ENCODE measurements at regions not wholly inside any gene's neighbourhood (a gene's known extent, or its start where the extent isn't known, plus 50 kb on each side); places are given as distances from the start of the nearest gene placed in this dataset.
"Not testable (repeated sequence)": the region's sequence is repeated elsewhere in the genome, so short reads cannot be mapped to it uniquely, and the experiment has no call there.

DNA sequence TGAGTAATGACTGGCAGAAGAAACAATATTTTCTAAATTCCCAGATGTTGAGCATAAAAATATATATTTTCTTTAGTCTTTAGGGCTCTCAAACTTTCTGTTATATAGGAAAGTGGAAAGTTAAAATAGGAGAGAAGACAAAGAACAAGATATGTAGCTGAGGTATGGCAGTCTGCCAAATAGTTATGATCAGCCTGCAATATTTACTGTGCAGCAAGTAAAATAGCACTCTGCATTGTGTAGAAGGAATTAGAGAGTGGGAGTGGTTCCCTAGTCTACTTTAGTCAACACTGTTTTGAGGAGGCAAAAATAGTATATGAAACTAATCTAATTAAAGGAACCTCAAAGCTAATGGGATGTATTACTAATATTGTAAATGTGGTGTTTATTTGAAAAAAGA, 978.1 kb upstream of the ALCAM start:
- Mint-ChIP-seq H3K9me3 (peaks cover 5% of the 10 kb centered on the region), H3K36me3 (no peaks in the 10 kb centered on the region), H3K27me3 (no peaks in the 10 kb centered on the region), H3K4me3 (no peak overlapping the region), H3K27ac (no peak overlapping the region), H3K4me1 (no peaks in the 10 kb centered on the region)
- DNase-seq: no peak

DNA sequence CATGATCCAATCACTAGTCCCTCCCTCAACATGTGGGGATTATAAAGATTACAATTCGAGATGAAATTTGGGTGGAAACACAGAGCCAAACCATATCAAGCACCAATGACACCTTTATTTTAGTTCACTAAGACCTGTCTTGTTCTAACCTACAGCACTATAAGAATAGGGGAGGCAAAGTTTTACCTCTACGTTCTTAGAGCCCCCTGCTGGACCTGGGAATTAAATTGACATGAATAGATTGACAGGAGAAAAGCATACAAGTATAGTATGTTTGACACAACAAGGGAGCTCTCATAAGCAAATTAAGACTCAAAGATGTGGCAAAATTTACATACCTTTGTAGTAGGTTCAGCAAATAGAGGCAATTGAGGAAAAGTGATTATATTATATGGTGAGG, 974.4 kb upstream of the ALCAM start:
- Mint-ChIP-seq H3K27me3 (no peaks in the 10 kb centered on the region), H3K27ac (no peak overlapping the region), H3K4me1 (no peaks in the 10 kb centered on the region), H3K9me3 (peaks cover 5% of the 10 kb centered on the region), H3K36me3 (no peaks in the 10 kb centered on the region), H3K4me3 (no peak overlapping the region)
- no peak for DNase-seq

- no peak for DNase-seq
- Mint-ChIP-seq H3K27ac (no peak overlapping the region), H3K4me1 (no peaks in the 10 kb centered on the region), H3K27me3 (no peaks in the 10 kb centered on the region), H3K9me3 (peaks cover 6% of the 10 kb centered on the region), H3K4me3 (no peak overlapping the region), H3K36me3 (no peaks in the 10 kb centered on the region)
Measured at GRCh38 chr3:104396974-104397669, 969.6 kb upstream of the ALCAM start.

- H3K36me3 Mint-ChIP-seq: no peaks in the 10 kb centered on the region
- no peaks in the 10 kb centered on the region for H3K4me1 Mint-ChIP-seq
- H3K9me3 Mint-ChIP-seq: peaks cover 6% of the 10 kb centered on the region
- H3K27ac Mint-ChIP-seq: no peak overlapping the region
- H3K27me3 Mint-ChIP-seq: no peaks in the 10 kb centered on the region
- DNase-seq: no peak
- no peak overlapping the region for H3K4me3 Mint-ChIP-seq
Measured at GRCh38 chr3:104397713-104398112, 969.0 kb upstream of the ALCAM start.

- H3K27ac Mint-ChIP-seq: no peak overlapping the region
- H3K9me3 Mint-ChIP-seq: peaks cover 6% of the 10 kb centered on the region
- H3K4me1 Mint-ChIP-seq: no peaks in the 10 kb centered on the region
Measured at GRCh38 chr3:104402902-104403301, 963.8 kb upstream of the ALCAM start.

GRCh38 chr3:104411757-104412156, 955.0 kb upstream of the ALCAM start:
- H3K4me3 Mint-ChIP-seq: no peak overlapping the region
- H3K27me3 Mint-ChIP-seq: no peaks in the 10 kb centered on the region
- H3K36me3 Mint-ChIP-seq: no peaks in the 10 kb centered on the region
- H3K9me3 Mint-ChIP-seq: no peaks in the 10 kb centered on the region
- H3K27ac Mint-ChIP-seq: no peak overlapping the region
- DNase-seq: no peak
- no peaks in the 10 kb centered on the region for H3K4me1 Mint-ChIP-seq

More at GRCh38 chr3:104402902-104403301, 963.8 kb upstream of the ALCAM start:
- no peak overlapping the region for H3K4me3 Mint-ChIP-seq
- no peak for DNase-seq
- no peaks in the 10 kb centered on the region for H3K27me3 Mint-ChIP-seq
- no peaks in the 10 kb centered on the region for H3K36me3 Mint-ChIP-seq

DNA sequence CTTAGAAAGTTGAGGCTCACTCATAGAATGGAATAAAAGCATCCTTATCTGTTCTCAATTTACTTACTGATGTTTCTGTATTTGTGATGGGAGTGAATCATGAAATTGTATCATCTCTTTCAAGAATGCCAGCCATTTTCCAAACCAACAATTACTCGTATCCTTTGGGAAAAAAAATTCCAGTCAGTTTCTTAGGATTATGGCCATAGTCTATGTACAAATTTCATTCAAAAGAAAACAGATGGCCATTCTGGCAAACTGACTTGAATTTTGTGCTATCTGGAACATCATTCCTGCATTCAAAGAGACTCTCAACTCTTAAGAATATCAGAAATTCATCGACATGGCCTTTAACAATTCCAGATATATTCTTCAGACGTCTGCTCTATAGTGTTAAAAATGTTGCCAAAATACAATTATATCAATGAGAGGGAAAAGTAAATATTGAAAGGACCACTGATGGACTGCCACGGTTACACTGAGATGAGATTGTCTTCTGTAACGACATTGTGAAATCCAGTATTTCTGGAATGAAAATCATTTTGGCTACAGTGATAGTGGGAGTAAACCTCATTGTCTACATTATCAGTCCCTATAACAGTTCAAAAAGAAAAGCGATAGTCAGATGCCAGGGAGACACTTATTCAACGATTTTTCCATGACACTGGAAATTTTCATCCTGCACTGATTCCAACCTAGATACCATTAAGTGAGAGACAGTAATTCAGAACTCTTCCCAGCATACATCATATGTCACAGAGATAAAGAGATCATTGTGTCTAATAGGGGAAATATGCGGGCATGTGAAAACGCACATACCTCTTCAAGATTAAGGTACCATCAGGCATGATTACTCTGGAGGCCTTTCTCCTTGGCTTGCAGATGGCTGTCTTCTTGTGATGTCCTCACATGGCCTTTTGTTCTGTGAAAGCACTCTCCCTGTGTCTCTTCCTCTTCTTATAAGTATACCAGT, 953.8 kb upstream of the ALCAM start:
- DNase-seq: no peak
- H3K4me3 Mint-ChIP-seq: no peak overlapping the region
- no peaks in the 10 kb centered on the region for H3K36me3 Mint-ChIP-seq
- H3K4me1 Mint-ChIP-seq: no peaks in the 10 kb centered on the region
- H3K27me3 Mint-ChIP-seq: no peaks in the 10 kb centered on the region
- no peaks in the 10 kb centered on the region for H3K9me3 Mint-ChIP-seq
- H3K27ac Mint-ChIP-seq: no peak overlapping the region

GRCh38 chr3:104428337-104428925, 938.3 kb upstream of the ALCAM start:
- Mint-ChIP-seq H3K9me3 (no peaks in the 10 kb centered on the region), H3K27me3 (no peaks in the 10 kb centered on the region), H3K4me3 (no peak overlapping the region), H3K4me1 (no peaks in the 10 kb centered on the region), H3K27ac (no peak overlapping the region), H3K36me3 (no peaks in the 10 kb centered on the region)
- no peak for DNase-seq

DNA sequence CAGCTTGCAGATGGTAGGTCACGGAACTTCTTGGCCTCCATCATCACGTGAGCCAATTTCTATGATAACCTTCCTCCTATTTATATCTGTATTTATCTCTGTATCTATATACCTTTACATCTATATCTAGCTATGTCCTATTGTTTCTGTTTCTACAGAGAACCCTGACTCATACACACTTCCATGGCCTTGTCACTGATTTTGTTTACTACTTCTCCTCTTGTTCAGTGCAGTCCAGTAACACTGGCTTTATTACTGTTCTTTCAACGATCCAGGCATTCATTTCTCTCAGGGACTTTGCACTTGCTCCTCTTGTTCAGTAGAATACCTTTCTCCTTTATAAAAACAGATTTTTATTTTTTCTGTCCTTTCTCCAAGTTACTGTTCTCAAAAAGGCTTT, 937.0 kb upstream of the ALCAM start:
- H3K9me3 Mint-ChIP-seq: no peaks in the 10 kb centered on the region
- no peak for DNase-seq

GRCh38 chr3:104436506-104436905, 930.2 kb upstream of the ALCAM start:
- Mint-ChIP-seq H3K27me3 (no peaks in the 10 kb centered on the region), H3K4me1 (no peaks in the 10 kb centered on the region), H3K9me3 (no peaks in the 10 kb centered on the region), H3K36me3 (no peaks in the 10 kb centered on the region), H3K4me3 (no peak overlapping the region), H3K27ac (no peak overlapping the region)
- no peak for DNase-seq

More for the DNA sequence above, 937.0 kb upstream of the ALCAM start:
- Mint-ChIP-seq H3K4me1 (no peaks in the 10 kb centered on the region), H3K27me3 (no peaks in the 10 kb centered on the region), H3K4me3 (no peak overlapping the region), H3K36me3 (no peaks in the 10 kb centered on the region), H3K27ac (no peak overlapping the region)

DNA sequence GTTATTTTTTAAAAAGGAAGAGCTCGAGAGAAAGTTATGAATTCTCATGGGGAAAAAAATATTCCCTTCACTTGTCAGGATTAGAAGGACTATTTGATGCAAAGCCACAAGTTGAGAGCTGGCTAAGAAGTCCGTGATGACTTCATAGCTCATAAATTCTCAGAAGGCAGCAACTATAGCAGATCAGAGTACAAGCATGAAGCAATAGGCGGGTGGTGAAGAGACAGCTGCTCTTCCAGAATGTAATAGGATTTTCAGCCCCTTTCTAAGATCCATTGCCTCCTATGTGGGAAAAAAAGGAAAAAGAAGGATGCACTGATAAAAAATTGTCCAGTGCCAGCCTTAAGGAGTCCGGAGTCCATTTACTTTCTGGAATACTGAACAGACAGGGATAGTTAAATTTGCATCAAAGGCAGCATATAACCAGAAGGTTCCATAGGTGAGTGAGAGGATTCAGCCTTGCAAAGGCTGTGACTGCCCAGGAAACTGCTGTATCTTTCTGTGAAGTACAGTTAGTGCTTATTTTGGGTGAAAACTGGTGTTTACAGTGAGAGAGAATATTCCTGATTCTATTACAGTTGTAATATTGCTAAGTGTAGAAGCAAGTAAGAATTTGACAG, 929.5 kb upstream of the ALCAM start:
- Mint-ChIP-seq H3K36me3 (no peaks in the 10 kb centered on the region), H3K9me3 (no peaks in the 10 kb centered on the region), H3K4me3 (no peak overlapping the region), H3K27me3 (no peaks in the 10 kb centered on the region), H3K4me1 (no peaks in the 10 kb centered on the region), H3K27ac (no peak overlapping the region)
- no peak for DNase-seq

GRCh38 chr3:104437891-104438290, 928.8 kb upstream of the ALCAM start:
- no peaks in the 10 kb centered on the region for H3K27me3 Mint-ChIP-seq
- H3K4me1 Mint-ChIP-seq: no peaks in the 10 kb centered on the region
- H3K27ac Mint-ChIP-seq: no peak overlapping the region
- no peak overlapping the region for H3K4me3 Mint-ChIP-seq
- H3K36me3 Mint-ChIP-seq: no peaks in the 10 kb centered on the region
- DNase-seq: no peak
- H3K9me3 Mint-ChIP-seq: no peaks in the 10 kb centered on the region

GRCh38 chr3:104438706-104439105, 928.0 kb upstream of the ALCAM start:
- Mint-ChIP-seq H3K27ac (no peak overlapping the region), H3K27me3 (no peaks in the 10 kb centered on the region), H3K4me3 (no peak overlapping the region), H3K9me3 (no peaks in the 10 kb centered on the region), H3K36me3 (no peaks in the 10 kb centered on the region), H3K4me1 (no peaks in the 10 kb centered on the region)
- no peak for DNase-seq

DNA sequence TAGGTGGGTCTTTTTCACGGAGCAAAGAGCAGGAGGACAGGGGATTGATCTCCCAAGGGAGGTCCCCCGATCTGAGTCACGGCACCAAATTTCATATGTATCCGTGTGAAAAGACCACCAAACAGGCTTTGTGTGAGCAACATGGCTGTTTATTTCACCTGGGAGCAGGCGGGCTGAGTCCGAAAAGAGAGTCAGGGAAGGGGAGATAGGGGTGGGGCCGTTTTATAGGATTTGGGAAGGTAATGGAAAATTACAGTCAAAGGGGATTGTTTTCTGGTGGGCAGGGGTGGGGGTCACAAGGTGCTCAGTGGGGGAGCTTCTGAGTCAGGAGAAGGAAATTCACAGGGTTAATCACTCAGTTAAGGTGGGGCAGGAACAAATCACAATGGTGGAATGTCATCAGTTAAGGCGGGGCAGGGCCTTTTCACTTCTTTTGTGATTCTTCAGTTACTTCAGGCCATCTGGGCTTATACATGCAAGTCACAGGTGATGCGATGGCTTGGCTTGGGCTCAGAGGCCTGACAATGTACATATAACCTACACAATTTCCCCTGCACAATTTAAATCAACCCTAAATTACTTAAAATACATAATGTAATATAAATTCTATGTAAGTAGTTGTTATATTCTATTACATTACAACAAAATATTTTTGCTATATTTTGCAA, 921.3 kb upstream of the ALCAM start:
- H3K4me3 Mint-ChIP-seq, H3K9me3 Mint-ChIP-seq, H3K27me3 Mint-ChIP-seq, H3K27ac Mint-ChIP-seq, H3K36me3 Mint-ChIP-seq, H3K4me1 Mint-ChIP-seq, DNase-seq: not testable (repeated sequence)

DNA sequence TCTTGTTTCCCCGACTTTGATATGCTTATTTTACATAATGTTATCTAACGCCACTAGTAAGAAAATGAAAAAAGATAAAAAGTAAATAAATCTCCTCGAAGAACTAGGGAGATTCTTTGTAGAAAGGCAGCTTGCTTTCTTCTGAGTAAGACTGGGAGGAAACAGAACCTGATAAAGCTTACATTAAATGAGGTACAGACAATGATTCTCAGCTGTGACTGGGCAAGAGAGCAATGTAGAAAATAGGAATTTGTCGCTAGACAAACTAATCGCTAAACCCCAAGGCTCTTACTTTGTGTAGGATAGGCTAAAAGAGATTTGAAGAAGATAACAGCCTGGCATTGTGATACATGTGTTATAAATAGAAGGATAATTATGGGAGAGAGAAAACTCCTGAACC, 919.0 kb upstream of the ALCAM start:
- H3K27me3 Mint-ChIP-seq: no peaks in the 10 kb centered on the region
- H3K4me3 Mint-ChIP-seq: no peak overlapping the region
- H3K4me1 Mint-ChIP-seq: no peaks in the 10 kb centered on the region
- H3K27ac Mint-ChIP-seq: no peak overlapping the region
- no peak for DNase-seq
- H3K36me3 Mint-ChIP-seq: no peaks in the 10 kb centered on the region
- H3K9me3 Mint-ChIP-seq: no peaks in the 10 kb centered on the region

Measured in activated naive CD8-positive, alpha-beta T cell treated with anti-CD3 and anti-CD28 coated beads for 36 hours (primary cell).